ENCODE measurements at regions not wholly inside any gene's neighbourhood (a gene's known extent, or its start where the extent isn't known, plus 50 kb on each side); places are given as distances from the start of the nearest gene placed in this dataset.
"Not testable (repeated sequence)": the region's sequence is repeated elsewhere in the genome, so short reads cannot be mapped to it uniquely, and the experiment has no call there.

- DNase-seq (ENCODE audit: low spot score): no peak
These were observed 138.4 kb downstream of the HTR1B start for GRCh38 chr6:77324866-77325265.

GRCh38 chr6:77322604-77323003 lies 140.7 kb downstream of the HTR1B start:
- DNase-seq (ENCODE audit: low spot score): no peak

GRCh38 chr6:77318256-77318655 lies 145.0 kb downstream of the HTR1B start:
- no peak for DNase-seq (ENCODE audit: low spot score)

- DNase-seq (ENCODE audit: low spot score): no peak
These were observed 149.7 kb downstream of the HTR1B start for GRCh38 chr6:77313595-77313994.

- DNase-seq (ENCODE audit: low spot score): no peak
These were observed 163.4 kb downstream of the HTR1B start for GRCh38 chr6:77299931-77300330.

GRCh38 chr6:77298283-77298682 lies 165.0 kb downstream of the HTR1B start:
- no peak for DNase-seq (ENCODE audit: low spot score)

- peak; percentile 2 for DNase-seq (ENCODE audit: low spot score)
These were observed 170.4 kb downstream of the HTR1B start for GRCh38 chr6:77292564-77293546.

GRCh38 chr6:77290798-77291197 lies 172.5 kb downstream of the HTR1B start:
- no peak for DNase-seq (ENCODE audit: low spot score)

GRCh38 chr6:77286541-77286940 lies 176.8 kb downstream of the HTR1B start:
- DNase-seq (ENCODE audit: low spot score): no peak

GRCh38 chr6:77273929-77274328 lies 189.4 kb downstream of the HTR1B start:
- DNase-seq (ENCODE audit: low spot score): no peak

GRCh38 chr6:77264970-77265369 lies 198.3 kb downstream of the HTR1B start:
- no peak for DNase-seq (ENCODE audit: low spot score)

GRCh38 chr6:77263003-77263402 lies 200.3 kb downstream of the HTR1B start:
- DNase-seq (ENCODE audit: low spot score): no peak

- not testable (repeated sequence) for DNase-seq (ENCODE audit: low spot score)
These were observed 211.5 kb downstream of the HTR1B start for GRCh38 chr6:77251801-77252200.

GRCh38 chr6:77249560-77249959 lies 213.7 kb downstream of the HTR1B start:
- DNase-seq (ENCODE audit: low spot score): no peak

GRCh38 chr6:77245026-77245425 lies 218.3 kb downstream of the HTR1B start:
- no peak for DNase-seq (ENCODE audit: low spot score)

GRCh38 chr6:77231438-77232305 lies 231.6 kb downstream of the HTR1B start:
- no peak for DNase-seq (ENCODE audit: low spot score)

- no peak for DNase-seq (ENCODE audit: low spot score)
These were observed 235.0 kb downstream of the HTR1B start for GRCh38 chr6:77228279-77228678.

- no peak for DNase-seq (ENCODE audit: low spot score)
These were observed 245.4 kb downstream of the HTR1B start for GRCh38 chr6:77217896-77218295.

GRCh38 chr6:77205936-77206335 lies 257.4 kb downstream of the HTR1B start:
- DNase-seq (ENCODE audit: low spot score): no peak

- DNase-seq (ENCODE audit: low spot score): no peak
These were observed 258.7 kb downstream of the HTR1B start for GRCh38 chr6:77204555-77204954.

GRCh38 chr6:77183447-77183846 lies 279.8 kb downstream of the HTR1B start:
- DNase-seq (ENCODE audit: low spot score): no peak

- no peak for DNase-seq (ENCODE audit: low spot score)
These were observed 281.5 kb downstream of the HTR1B start for GRCh38 chr6:77181749-77182148.

- no peak for DNase-seq (ENCODE audit: low spot score)
These were observed 283.0 kb downstream of the HTR1B start for GRCh38 chr6:77180326-77180725.

Measured in SW480 (cell line).